ENCODE measurements at regions not wholly inside any gene's neighbourhood (a gene's known extent, or its start where the extent isn't known, plus 50 kb on each side); places are given as distances from the start of the nearest gene placed in this dataset.
A peak's percentile ranks its signal among the peaks of the same experiment; 100 is the strongest.

DNA sequence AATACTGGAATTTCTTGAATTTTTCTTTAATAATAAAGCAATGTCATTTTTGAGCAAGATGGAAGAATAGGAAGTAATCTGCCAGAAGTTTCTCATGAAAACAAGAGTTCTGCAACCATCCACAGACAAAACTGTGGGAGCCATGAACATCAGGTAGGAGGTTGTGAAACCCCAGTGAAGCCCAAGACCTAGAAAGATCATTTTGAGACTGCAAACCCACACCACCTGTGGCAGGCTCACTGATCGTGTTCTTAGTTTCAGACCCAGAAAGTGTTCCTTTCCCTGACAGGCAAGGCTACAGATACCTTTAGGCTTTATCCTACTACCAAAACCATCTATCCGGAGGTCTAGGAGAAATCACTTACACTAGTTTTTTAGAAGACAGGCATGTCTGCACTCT lies 2189.8 kb upstream of the PCDH20 start:
- Histone ChIP-seq H2BK15ac (ENCODE audit: low read depth, low read length) (no peak overlapping the region), H3K23ac (ENCODE audit: low read depth, low read length) (no peak overlapping the region), H2BK5ac (ENCODE audit: low read depth, low read length, poor library complexity, severe bottlenecking) (no peak overlapping the region), H3K9ac (ENCODE audit: low read depth, low read length) (no peak overlapping the region), H2AK5ac (ENCODE audit: low read depth, low read length) (no peak overlapping the region), H3K36me3 (ENCODE audit: control insufficient read depth, insufficient read depth, low read length) (no peaks in the 10 kb centered on the region), H3K27me3 (ENCODE audit: control insufficient read depth, insufficient read depth, low read length) (no peaks in the 10 kb centered on the region), H3K4me3 (ENCODE audit: insufficient read depth, low read depth, low read length) (no peak overlapping the region), H4K5ac (ENCODE audit: low read depth, low read length) (no peak overlapping the region), H4K91ac (ENCODE audit: insufficient read depth, low read depth, low read length) (no peak overlapping the region), H2AFZ (replicated peaks; ENCODE audit: low read length, poor library complexity) (no peak overlapping the region), H4K20me1 (ENCODE audit: insufficient read depth, low read length) (no peaks in the 10 kb centered on the region), H3K9me1 (ENCODE audit: insufficient read depth, low read length) (no peaks in the 10 kb centered on the region), H3K4ac (ENCODE audit: low read depth, low read length) (no peak overlapping the region), H3K56ac (ENCODE audit: extremely low read depth, insufficient read depth, low read length) (no peak overlapping the region), H2BK20ac (ENCODE audit: low read depth, low read length) (0 out of 2 replicates have a peak overlapping the region, but pooled peaks have one; percentile 29), H3K4me1 (ENCODE audit: control insufficient read depth, insufficient read depth, low read length) (0 out of 2 replicates have a peak, but pooled peaks cover 2% of the 10 kb centered on the region), H3K27ac (ENCODE audit: insufficient read depth, low read length) (no peak overlapping the region), H2BK120ac (ENCODE audit: low read depth, low read length) (peak overlapping the region; percentile 19; the same call in 1 of the 2 replicates), H3K9me3 (ENCODE audit: control insufficient read depth, insufficient read depth, low read length) (peaks cover 7% of the 10 kb centered on the region), H3K18ac (ENCODE audit: low read depth, low read length) (no peak overlapping the region), H3K14ac (replicated peaks; ENCODE audit: low read depth, low read length) (0 out of 2 replicates have a peak overlapping the region, but pooled peaks have one; percentile 37), H2AK9ac (replicated peaks; ENCODE audit: low read depth, low read length, poor library complexity) (no peak overlapping the region), H3K4me2 (ENCODE audit: low read depth, low read length) (no peak overlapping the region), H3K79me1 (ENCODE audit: low read depth in 1 of 2, low read length in 2 of 2) (no peaks in the 10 kb centered on the region), H4K8ac (ENCODE audit: low read depth in 2 of 2, low read length in 2 of 2) (no peak overlapping the region)
- 100% methylated on average over 1 of the region's 2 CpGs; no CpG with 5 or more reads in 1 of the 2 experiments for WGBS, 2 experiments (ENCODE audit: extremely low coverage in 2 of 2, insufficient read length in 1 of 2)
- TF ChIP-seq POLR2A (IDR thresholded peaks at IDR 0.05; ENCODE audit: low read depth, low read length): no peak
- TF ChIP-seq RCOR1 (IDR thresholded peaks at IDR 0.05; ENCODE audit: insufficient replicate concordance, low read length): no peak
- no peak for TF ChIP-seq CEBPB (IDR thresholded peaks at IDR 0.05; ENCODE audit: low read depth, low read length)
- TF ChIP-seq MXI1 (IDR thresholded peaks at IDR 0.05; ENCODE audit: borderline replicate concordance, low read depth, low read length): no peak
- TF ChIP-seq, protein P1, sequence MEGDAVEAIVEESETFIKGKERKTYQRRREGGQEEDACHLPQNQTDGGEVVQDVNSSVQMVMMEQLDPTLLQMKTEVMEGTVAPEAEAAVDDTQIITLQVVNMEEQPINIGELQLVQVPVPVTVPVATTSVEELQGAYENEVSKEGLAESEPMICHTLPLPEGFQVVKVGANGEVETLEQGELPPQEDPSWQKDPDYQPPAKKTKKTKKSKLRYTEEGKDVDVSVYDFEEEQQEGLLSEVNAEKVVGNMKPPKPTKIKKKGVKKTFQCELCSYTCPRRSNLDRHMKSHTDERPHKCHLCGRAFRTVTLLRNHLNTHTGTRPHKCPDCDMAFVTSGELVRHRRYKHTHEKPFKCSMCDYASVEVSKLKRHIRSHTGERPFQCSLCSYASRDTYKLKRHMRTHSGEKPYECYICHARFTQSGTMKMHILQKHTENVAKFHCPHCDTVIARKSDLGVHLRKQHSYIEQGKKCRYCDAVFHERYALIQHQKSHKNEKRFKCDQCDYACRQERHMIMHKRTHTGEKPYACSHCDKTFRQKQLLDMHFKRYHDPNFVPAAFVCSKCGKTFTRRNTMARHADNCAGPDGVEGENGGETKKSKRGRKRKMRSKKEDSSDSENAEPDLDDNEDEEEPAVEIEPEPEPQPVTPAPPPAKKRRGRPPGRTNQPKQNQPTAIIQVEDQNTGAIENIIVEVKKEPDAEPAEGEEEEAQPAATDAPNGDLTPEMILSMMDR (conservative IDR thresholded peaks at IDR 0.05; ENCODE audit: low read depth, low read length): no peak
- no peak for TF ChIP-seq FOS (IDR thresholded peaks at IDR 0.05; ENCODE audit: low read depth, low read length)
- no peak for TF ChIP-seq NFE2L2 (IDR thresholded peaks at IDR 0.05; ENCODE audit: low read depth, low read length)
- TF ChIP-seq, protein P2, sequence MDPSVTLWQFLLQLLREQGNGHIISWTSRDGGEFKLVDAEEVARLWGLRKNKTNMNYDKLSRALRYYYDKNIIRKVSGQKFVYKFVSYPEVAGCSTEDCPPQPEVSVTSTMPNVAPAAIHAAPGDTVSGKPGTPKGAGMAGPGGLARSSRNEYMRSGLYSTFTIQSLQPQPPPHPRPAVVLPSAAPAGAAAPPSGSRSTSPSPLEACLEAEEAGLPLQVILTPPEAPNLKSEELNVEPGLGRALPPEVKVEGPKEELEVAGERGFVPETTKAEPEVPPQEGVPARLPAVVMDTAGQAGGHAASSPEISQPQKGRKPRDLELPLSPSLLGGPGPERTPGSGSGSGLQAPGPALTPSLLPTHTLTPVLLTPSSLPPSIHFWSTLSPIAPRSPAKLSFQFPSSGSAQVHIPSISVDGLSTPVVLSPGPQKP (IDR thresholded peaks at IDR 0.05; ENCODE audit: borderline replicate concordance, low read depth, low read length): no peak
- TF ChIP-seq RFX5 (IDR thresholded peaks at IDR 0.05; ENCODE audit: low read depth, low read length): no peak
- TF ChIP-seq MAZ (IDR thresholded peaks at IDR 0.05; ENCODE audit: borderline replicate concordance, low read depth, low read length): no peak
- no peak for TF ChIP-seq RAD21 (IDR thresholded peaks at IDR 0.05; ENCODE audit: low read length)
- TF ChIP-seq BHLHE40 (IDR thresholded peaks at IDR 0.05; ENCODE audit: low read depth, low read length): no peak
- no peak for TF ChIP-seq CHD1 (IDR thresholded peaks at IDR 0.05; ENCODE audit: low read depth, low read length)
- TF ChIP-seq, protein P3, sequence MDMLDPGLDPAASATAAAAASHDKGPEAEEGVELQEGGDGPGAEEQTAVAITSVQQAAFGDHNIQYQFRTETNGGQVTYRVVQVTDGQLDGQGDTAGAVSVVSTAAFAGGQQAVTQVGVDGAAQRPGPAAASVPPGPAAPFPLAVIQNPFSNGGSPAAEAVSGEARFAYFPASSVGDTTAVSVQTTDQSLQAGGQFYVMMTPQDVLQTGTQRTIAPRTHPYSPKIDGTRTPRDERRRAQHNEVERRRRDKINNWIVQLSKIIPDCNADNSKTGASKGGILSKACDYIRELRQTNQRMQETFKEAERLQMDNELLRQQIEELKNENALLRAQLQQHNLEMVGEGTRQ (IDR thresholded peaks at IDR 0.05; ENCODE audit: low read depth, low read length): no peak
- TF ChIP-seq MAFK (IDR thresholded peaks at IDR 0.05; ENCODE audit: low read depth, low read length): no peak
- CTCF ChIA-PET: no interaction called here
- intact Hi-C loops (cut with micrococcal nuclease) (no loop called here), in situ Hi-C loops (cut with MboI; ENCODE audit: low sequenced_read_pairs) (no loop called here), dilution Hi-C loops (cut with HindIII; ENCODE audit: low sequenced_read_pairs, unreplicated experiment) (no loop called here)
- DNase-seq (no peak), ATAC-seq (ENCODE audit: low read depth) (no peak)
- no TSS peak for BruUV-seq (replicated peaks)
- POLR2A ChIA-PET (ENCODE audit: unreplicated experiment): no interaction called here
